Right atrium auricular region (tissue), 2 donors: ENCODE measurements at regions not wholly inside any gene's neighbourhood (a gene's known extent, or its start where the extent isn't known, plus 50 kb on each side); places are given as distances from the start of the nearest gene placed in this dataset.

Source experiments
- DNase-seq: peaks from one replicate; pipeline ENCODE4 v3.0.0-alpha.2; 2019; ENCODE audit warnings: low spot score
- H3K27ac ChIP-seq, 2 donors: fragments of 200-600 bp; sonication (generic); 1 replicate in 1 of 2; 2 replicates in 1 of 2; pipeline ENCODE4 v1.5.1; 2016 to 2019
- H3K27me3 ChIP-seq, 2 donors: fragments of 200-600 bp; sonication (generic); one replicate each; pipeline versions ENCODE4 v1.5.1 to v1.6.0; 2017 to 2019
- H3K36me3 ChIP-seq: fragments of 200-600 bp; sonication (generic); one replicate; pipeline ENCODE4 v1.5.1; 2016
- H3K4me1 ChIP-seq, 2 donors: fragments of 200-600 bp; sonication (generic); one replicate each; pipeline versions ENCODE4 v1.5.1 to v1.6.0; 2017 to 2019
- H3K4me3 ChIP-seq, 2 donors: fragments of 200-600 bp; sonication (generic); 1 replicate in 1 of 2; 2 replicates in 1 of 2; pipeline ENCODE4 v1.5.1; 2017 to 2019; ENCODE audit warnings: mild to moderate bottlenecking in 1 of 2, moderate library complexity in 1 of 2
- H3K9me3 ChIP-seq, 2 donors: fragments of 200-600 bp; sonication (generic); one replicate each; pipeline ENCODE4 v1.5.1; 2019
- CTCF ChIP-seq, 2 donors: fragments of 200-600 bp; sonication (generic); IDR thresholded peaks; one replicate each; pipeline ENCODE4 v1.5.1; 2019; ENCODE audit warnings: antibody characterized with exemption in 2 of 2

GRCh38 chr13:38577048-38577447, 109.8 kb upstream of the FREM2 start:
- no peak overlapping the region for H3K27ac ChIP-seq
- H3K4me1 ChIP-seq = no peaks in the 10 kb centered on the region
- no peaks in the 10 kb centered on the region for H3K27me3 ChIP-seq
- H3K9me3 ChIP-seq = no peaks in the 10 kb centered on the region
- TF ChIP-seq CTCF (IDR thresholded peaks at IDR 0.05) = no peak
- no peak for DNase-seq
- no peak overlapping the region for H3K4me3 ChIP-seq
- H3K36me3 ChIP-seq = no peaks in the 10 kb centered on the region

- Histone ChIP-seq H3K9me3 (no peaks in the 10 kb centered on the region), H3K27ac (no peak overlapping the region), H3K27me3 (no peaks in the 10 kb centered on the region), H3K36me3 (no peaks in the 10 kb centered on the region), H3K4me3 (no peak overlapping the region), H3K4me1 (no peaks in the 10 kb centered on the region)
- peak in 1 of 2 donors; percentile 53 for TF ChIP-seq CTCF (IDR thresholded peaks at IDR 0.05)
- DNase-seq = no peak
Observed at GRCh38 chr13:38582133-38582532, 104.7 kb upstream of the FREM2 start.

- no peaks in the 10 kb centered on the region for H3K9me3 ChIP-seq
- no peak for DNase-seq
- no peak overlapping the region for H3K4me3 ChIP-seq
- H3K36me3 ChIP-seq = no peaks in the 10 kb centered on the region
- no peaks in the 10 kb centered on the region for H3K27me3 ChIP-seq
- TF ChIP-seq CTCF (IDR thresholded peaks at IDR 0.05) = no peak
- H3K4me1 ChIP-seq = no peaks in the 10 kb centered on the region
- H3K27ac ChIP-seq = no peak overlapping the region
Observed at GRCh38 chr13:38590230-38590629, 96.6 kb upstream of the FREM2 start.

- TF ChIP-seq CTCF (IDR thresholded peaks at IDR 0.05) = no peak
- H3K27me3 ChIP-seq = no peaks in the 10 kb centered on the region
- no peaks in the 10 kb centered on the region for H3K9me3 ChIP-seq
- no peaks in the 10 kb centered on the region for H3K4me1 ChIP-seq
- no peaks in the 10 kb centered on the region for H3K36me3 ChIP-seq
- no peak for DNase-seq
- no peak overlapping the region for H3K27ac ChIP-seq
- H3K4me3 ChIP-seq = no peak overlapping the region
Observed at GRCh38 chr13:38590796-38591507, 95.9 kb upstream of the FREM2 start.

- no peak for DNase-seq
- Histone ChIP-seq H3K9me3 (no peaks in the 10 kb centered on the region), H3K27ac (no peak overlapping the region), H3K27me3 (no peaks in the 10 kb centered on the region), H3K36me3 (no peaks in the 10 kb centered on the region), H3K4me3 (no peak overlapping the region), H3K4me1 (no peaks in the 10 kb centered on the region)
- TF ChIP-seq CTCF (IDR thresholded peaks at IDR 0.05) = no peak
Observed at GRCh38 chr13:38602266-38602665, 84.6 kb upstream of the FREM2 start.
